ENCODE measurements at regions not wholly inside any gene's neighbourhood (a gene's known extent, or its start where the extent isn't known, plus 50 kb on each side); places are given as distances from the start of the nearest gene placed in this dataset.
"Not testable (repeated sequence)": the region's sequence is repeated elsewhere in the genome, so short reads cannot be mapped to it uniquely, and the experiment has no call there.

GRCh38 chr15:31179693-31180092 lies 78.2 kb upstream of the TRPM1 start:
- DNase-seq, result no peak

- DNase-seq, result no peak
These were observed 91.8 kb upstream of the TRPM1 start for GRCh38 chr15:31193291-31193690.

GRCh38 chr15:31195871-31196270 lies 94.3 kb upstream of the TRPM1 start:
- DNase-seq, result no peak

- DNase-seq, result peak; percentile 45
These were observed 96.2 kb upstream of the TRPM1 start for GRCh38 chr15:31197497-31198414.

GRCh38 chr15:31200735-31201151 lies 99.2 kb upstream of the TRPM1 start:
- DNase-seq, result peak; percentile 61

GRCh38 chr15:31202953-31203352 lies 101.4 kb upstream of the TRPM1 start:
- no peak for DNase-seq

GRCh38 chr15:31203999-31204398 lies 102.5 kb upstream of the TRPM1 start:
- no peak for DNase-seq

GRCh38 chr15:31206386-31207181 lies 105.1 kb upstream of the TRPM1 start:
- no peak for DNase-seq

- DNase-seq, result no peak
These were observed 105.7 kb upstream of the TRPM1 start for GRCh38 chr15:31207246-31207645.

GRCh38 chr15:31207861-31208260 lies 106.3 kb upstream of the TRPM1 start:
- DNase-seq, result not testable (repeated sequence)

- no peak for DNase-seq
These were observed 107.3 kb upstream of the TRPM1 start for GRCh38 chr15:31208817-31209216.

GRCh38 chr15:31211353-31211752 lies 109.8 kb upstream of the TRPM1 start:
- no peak for DNase-seq

- DNase-seq, result no peak
These were observed 111.0 kb upstream of the TRPM1 start for GRCh38 chr15:31212326-31213080.

- DNase-seq, result no peak
These were observed 112.3 kb upstream of the KLF13 start for GRCh38 chr15:31214158-31214863.

- no peak for DNase-seq
These were observed 111.7 kb upstream of the KLF13 start for GRCh38 chr15:31214864-31215489.

- DNase-seq, result peak; percentile 86
These were observed 111.0 kb upstream of the KLF13 start for GRCh38 chr15:31215490-31216214.

- peak; percentile 45 for DNase-seq
These were observed 110.3 kb upstream of the KLF13 start for GRCh38 chr15:31216215-31216911.

GRCh38 chr15:31217067-31217466 lies 109.6 kb upstream of the KLF13 start:
- no peak for DNase-seq

GRCh38 chr15:31217566-31218270 lies 108.9 kb upstream of the KLF13 start:
- DNase-seq, result no peak

GRCh38 chr15:31219221-31219620 lies 107.4 kb upstream of the KLF13 start:
- no peak for DNase-seq
